ENCODE measurements at regions not wholly inside any gene's neighbourhood (a gene's known extent, or its start where the extent isn't known, plus 50 kb on each side); places are given as distances from the start of the nearest gene placed in this dataset.

- intact Hi-C loops (cut with DNase I; ENCODE audit: low total_unique reads), result no loop called here
- 50 to 53% methylated on average over 10 of the region's 10 CpGs for WGBS, 2 donors
- DNase-seq, result no peak
- Histone ChIP-seq H3K27ac (no peak overlapping the region), H3K36me3 (ENCODE audit: low read depth, missing control alignments) (no peaks in the 10 kb centered on the region), H3K9me3 (no peaks in the 10 kb centered on the region), H3K27me3 (no peaks in the 10 kb centered on the region), H3K4me1 (no peaks in the 10 kb centered on the region), H3K4me3 (no peak overlapping the region)
- TF ChIP-seq CTCF (IDR thresholded peaks at IDR 0.05), result no peak
- TF ChIP-seq POLR2A (IDR thresholded peaks at IDR 0.05), result no peak
Observed at GRCh38 chr16:5377280-5377898, 279.8 kb upstream of the EEF2KMT start.

GRCh38 chr16:5374184-5374583 lies 276.6 kb upstream of the EEF2KMT start:
- no peak overlapping the region for H3K4me3 ChIP-seq
- 69 to 84% methylated on average over 4 of the region's 4 CpGs for WGBS, 2 donors
- no peaks in the 10 kb centered on the region for H3K27me3 ChIP-seq
- intact Hi-C loops (cut with DNase I; ENCODE audit: low total_unique reads), result no loop called here
- DNase-seq, result no peak
- no peaks in the 10 kb centered on the region for H3K4me1 ChIP-seq
- TF ChIP-seq POLR2A (IDR thresholded peaks at IDR 0.05) (no peak), CTCF (IDR thresholded peaks at IDR 0.05) (no peak)
- H3K27ac ChIP-seq, result no peak overlapping the region
- no peaks in the 10 kb centered on the region for H3K36me3 ChIP-seq (ENCODE audit: low read depth, missing control alignments)
- H3K9me3 ChIP-seq, result no peaks in the 10 kb centered on the region

- 82 to 85% methylated on average over 7 of the region's 7 CpGs for WGBS, 2 donors
- intact Hi-C loops (cut with DNase I; ENCODE audit: low total_unique reads), result no loop called here
- H3K36me3 ChIP-seq (ENCODE audit: low read depth, missing control alignments), result no peaks in the 10 kb centered on the region
Observed at GRCh38 chr16:5367951-5368350, 270.4 kb upstream of the EEF2KMT start.

GRCh38 chr16:5366126-5366525 lies 268.5 kb upstream of the EEF2KMT start:
- H3K27ac ChIP-seq, result no peak overlapping the region
- intact Hi-C loops (cut with DNase I; ENCODE audit: low total_unique reads), result no loop called here
- no peaks in the 10 kb centered on the region for H3K36me3 ChIP-seq (ENCODE audit: low read depth, missing control alignments)
- H3K4me3 ChIP-seq, result no peak overlapping the region
- no peaks in the 10 kb centered on the region for H3K9me3 ChIP-seq
- no peaks in the 10 kb centered on the region for H3K4me1 ChIP-seq
- 68 to 70% methylated on average over 4 of the region's 4 CpGs for WGBS, 2 donors
- no peaks in the 10 kb centered on the region for H3K27me3 ChIP-seq
- TF ChIP-seq POLR2A (IDR thresholded peaks at IDR 0.05) (no peak), CTCF (IDR thresholded peaks at IDR 0.05) (no peak)
- DNase-seq, result no peak

More at GRCh38 chr16:5367951-5368350, 270.4 kb upstream of the EEF2KMT start:
- no peak for DNase-seq
- Histone ChIP-seq H3K4me1 (no peaks in the 10 kb centered on the region), H3K4me3 (no peak overlapping the region), H3K27ac (no peak overlapping the region), H3K27me3 (no peaks in the 10 kb centered on the region), H3K9me3 (no peaks in the 10 kb centered on the region)
- TF ChIP-seq POLR2A (IDR thresholded peaks at IDR 0.05) (no peak), CTCF (IDR thresholded peaks at IDR 0.05) (no peak)

GRCh38 chr16:5364186-5364585 lies 266.6 kb upstream of the EEF2KMT start:
- H3K9me3 ChIP-seq, result no peaks in the 10 kb centered on the region

More at GRCh38 chr16:5364186-5364585, 266.6 kb upstream of the EEF2KMT start:
- Histone ChIP-seq H3K4me3 (no peak overlapping the region), H3K4me1 (no peaks in the 10 kb centered on the region), H3K27ac (no peak overlapping the region), H3K36me3 (ENCODE audit: low read depth, missing control alignments) (no peaks in the 10 kb centered on the region), H3K27me3 (no peaks in the 10 kb centered on the region)
- no peak for DNase-seq
- WGBS, 2 donors, result 81 to 84% methylated on average over 5 of the region's 5 CpGs
- TF ChIP-seq POLR2A (IDR thresholded peaks at IDR 0.05), result no peak
- TF ChIP-seq CTCF (IDR thresholded peaks at IDR 0.05), result no peak
- intact Hi-C loops (cut with DNase I; ENCODE audit: low total_unique reads), result no loop called here
